ENCODE measurements at regions not wholly inside any gene's neighbourhood (a gene's known extent, or its start where the extent isn't known, plus 50 kb on each side); places are given as distances from the start of the nearest gene placed in this dataset.

- DNase-seq, result no peak
Measured at GRCh38 chr9:80091526-80091925, 519.8 kb downstream of the TLE4 start.

DNA sequence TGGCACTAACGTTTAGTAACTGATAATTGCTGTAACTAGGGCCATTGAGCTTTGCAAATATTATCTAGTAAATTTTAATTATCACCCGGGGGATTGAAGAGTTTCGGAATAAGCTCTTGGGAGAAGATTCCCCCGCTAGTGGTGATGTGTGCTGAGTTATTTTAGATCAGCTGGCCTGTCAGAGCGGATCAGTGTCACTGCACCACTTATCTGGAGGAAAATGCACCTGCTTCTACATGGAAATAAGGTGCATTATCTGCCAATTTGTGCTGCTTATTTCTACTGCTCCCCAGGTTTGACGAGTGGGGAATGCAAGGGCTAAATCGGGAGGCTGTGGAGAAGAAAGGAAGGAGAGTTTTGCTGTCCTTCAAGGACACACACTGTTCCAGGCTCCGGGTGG lies 518.6 kb downstream of the TLE4 start:
- DNase-seq, result no peak

- no peak for DNase-seq
Measured at GRCh38 chr9:80086822-80087345, 515.1 kb downstream of the TLE4 start.

- DNase-seq, result no peak
Measured at GRCh38 chr9:80086386-80086785, 514.6 kb downstream of the TLE4 start.

DNA sequence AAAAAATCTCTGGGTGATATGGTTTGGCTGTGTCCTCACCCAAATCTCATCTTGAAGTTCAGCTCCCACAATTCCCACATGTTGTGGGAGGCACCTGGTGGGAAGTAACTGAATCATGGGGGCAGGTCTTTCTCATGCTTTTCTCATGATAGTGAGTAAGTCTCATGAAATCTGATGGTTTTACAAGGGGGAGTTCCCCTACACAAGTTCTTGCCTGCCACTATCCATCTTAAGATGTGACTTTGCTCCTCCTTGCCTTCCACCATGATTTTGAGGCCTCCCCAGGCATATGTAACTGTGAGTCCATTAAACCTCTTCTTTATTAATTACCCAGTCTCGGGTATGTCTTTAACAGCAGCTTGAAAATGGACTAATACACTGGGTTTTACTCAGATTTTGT lies 513.9 kb downstream of the TLE4 start:
- no peak for DNase-seq

DNA sequence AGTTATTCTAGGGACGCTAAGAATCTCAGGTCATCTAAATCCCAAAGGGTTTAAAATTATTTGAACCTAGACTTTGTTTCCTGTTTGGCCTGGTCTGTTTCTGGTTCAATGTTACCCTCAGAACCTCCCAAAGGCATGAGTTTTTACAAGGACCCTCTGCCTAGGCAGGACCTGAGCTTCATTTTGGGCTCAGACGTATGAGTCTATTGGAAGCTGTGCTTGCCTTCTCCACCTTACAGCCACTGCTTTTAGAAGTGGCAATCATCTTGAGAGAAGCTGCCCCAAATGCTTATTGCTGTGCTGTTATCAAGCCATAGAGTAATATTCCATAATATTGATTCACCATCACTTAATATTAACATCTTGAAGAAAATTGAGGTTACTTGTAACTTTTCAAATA lies 510.4 kb downstream of the TLE4 start:
- no peak for DNase-seq

DNA sequence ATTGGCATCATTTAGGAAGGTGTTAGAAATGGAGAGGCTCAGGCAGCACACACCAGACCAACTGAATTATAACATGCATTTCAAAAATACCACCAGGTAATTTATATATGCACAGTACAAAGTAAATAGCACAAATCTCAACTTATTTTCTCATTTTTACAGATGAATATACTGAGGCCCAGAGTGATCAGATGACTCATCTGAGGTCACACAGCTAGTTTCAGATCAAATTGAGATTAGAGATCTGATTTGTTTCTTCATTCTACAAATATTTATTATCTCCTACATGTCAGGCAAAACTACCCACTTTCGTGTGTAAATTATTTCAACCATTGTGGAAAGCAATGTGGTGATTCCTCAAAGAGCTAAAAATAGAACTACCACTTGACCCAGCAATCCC lies 507.1 kb downstream of the TLE4 start:
- DNase-seq, result peak in 1 of 5 experiments; percentile 84

DNA sequence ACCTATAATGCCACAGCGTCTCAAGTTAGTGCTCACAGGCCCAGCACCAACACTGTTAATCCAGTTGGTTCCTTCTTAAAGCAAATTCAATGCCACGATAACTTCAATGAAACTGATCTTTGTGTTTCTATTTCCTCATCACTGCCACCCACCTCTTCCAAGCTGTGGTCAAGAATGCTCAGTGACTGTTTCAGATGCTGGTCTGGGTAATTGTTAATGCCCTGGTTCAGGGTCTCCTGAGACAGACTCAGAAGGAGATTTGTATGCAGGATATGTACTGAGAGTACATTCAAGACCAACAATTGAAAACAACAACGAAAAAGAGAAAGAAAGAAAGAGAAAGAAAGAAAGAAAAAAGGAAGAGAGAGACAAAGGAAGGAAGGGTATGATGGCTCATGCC lies 505.3 kb downstream of the TLE4 start:
- no peak for DNase-seq

GRCh38 chr9:80076162-80076561 lies 504.4 kb downstream of the TLE4 start:
- no peak for DNase-seq

GRCh38 chr9:80074439-80074838 lies 502.7 kb downstream of the TLE4 start:
- no peak for DNase-seq

- DNase-seq, result no peak
Measured at GRCh38 chr9:80072451-80072850, 500.7 kb downstream of the TLE4 start.

- DNase-seq, result no peak
Measured at GRCh38 chr9:80070071-80070742, 498.4 kb downstream of the TLE4 start.

GRCh38 chr9:80066931-80067330 lies 495.2 kb downstream of the TLE4 start:
- DNase-seq, result no peak

DNA sequence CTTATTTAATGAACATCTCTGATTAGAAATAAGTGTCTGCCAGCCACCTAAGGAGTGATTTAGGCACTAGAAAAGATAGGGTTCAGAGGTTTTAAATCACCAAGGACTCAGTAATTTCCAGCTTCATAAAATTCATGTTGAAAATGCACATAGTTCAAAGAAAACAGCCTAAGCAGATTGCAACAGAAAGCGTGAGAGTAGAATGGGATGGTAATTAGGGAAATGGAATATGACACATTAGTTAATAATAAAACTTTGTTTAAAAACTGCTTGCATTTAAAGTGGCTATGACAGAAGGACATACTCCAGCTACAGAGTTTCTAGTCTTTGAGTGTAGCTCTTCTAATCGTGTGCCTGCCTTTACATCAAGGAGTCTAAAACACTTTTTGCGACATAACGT lies 490.8 kb downstream of the TLE4 start:
- DNase-seq, result no peak

DNA sequence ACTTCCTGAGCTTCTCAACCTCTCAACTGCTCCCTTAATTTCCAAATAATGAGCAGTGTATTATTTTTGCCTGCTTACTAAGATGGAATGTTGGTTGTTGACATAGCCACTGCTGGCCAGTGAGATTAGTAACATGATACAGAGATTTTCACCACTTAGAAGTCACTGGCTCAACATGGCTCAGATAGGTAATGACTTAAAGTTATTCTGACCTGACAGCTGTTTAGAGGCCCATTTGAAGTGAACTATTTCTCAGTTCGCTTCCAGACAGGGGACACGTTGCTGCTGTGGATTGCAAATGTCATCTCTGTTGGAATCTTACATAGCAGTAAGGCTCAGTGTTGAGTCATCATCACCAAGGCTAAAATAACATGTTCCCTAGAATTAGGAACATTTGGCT lies 490.2 kb downstream of the TLE4 start:
- DNase-seq, result no peak

DNA sequence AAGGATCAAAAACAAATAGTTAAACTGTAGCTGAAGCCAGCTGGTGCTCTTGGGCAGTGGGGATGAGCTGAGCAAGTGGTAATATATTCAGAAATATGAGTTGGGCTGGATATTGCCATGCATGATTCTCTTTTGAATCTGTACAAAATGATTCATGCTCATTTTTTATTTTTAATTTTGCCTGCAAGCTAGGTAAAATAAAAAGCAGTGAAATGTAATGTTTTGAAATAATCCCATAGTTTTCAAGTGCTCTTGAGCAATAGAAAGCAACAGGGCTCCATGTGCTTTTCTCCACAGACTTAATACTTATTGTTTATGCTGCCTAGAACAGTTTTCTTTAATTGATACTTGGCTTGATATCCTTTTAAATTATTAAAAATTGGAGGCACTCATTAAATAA lies 489.3 kb downstream of the TLE4 start:
- DNase-seq, result no peak

DNA sequence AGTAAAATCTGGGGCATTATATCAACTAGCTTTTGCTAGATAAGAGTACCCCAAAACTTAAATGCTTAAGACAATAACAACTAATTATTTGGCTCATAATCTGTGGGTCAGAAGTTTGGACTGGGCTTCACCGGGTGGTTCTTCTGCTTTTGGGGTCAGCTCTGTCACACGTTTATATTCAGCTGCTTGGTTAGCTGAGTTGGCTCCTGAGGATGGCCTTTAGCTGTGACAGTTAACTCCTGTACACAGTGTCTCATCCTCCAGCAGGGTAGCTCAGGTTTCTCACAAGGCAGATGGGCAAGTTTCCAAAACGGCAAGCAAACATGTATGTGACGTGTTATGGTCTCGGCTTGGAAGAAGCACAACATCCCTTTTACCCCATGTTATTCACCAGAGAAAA lies 488.2 kb downstream of the TLE4 start:
- DNase-seq, result no peak

GRCh38 chr9:80059191-80059590 lies 487.4 kb downstream of the TLE4 start:
- DNase-seq, result no peak

DNA sequence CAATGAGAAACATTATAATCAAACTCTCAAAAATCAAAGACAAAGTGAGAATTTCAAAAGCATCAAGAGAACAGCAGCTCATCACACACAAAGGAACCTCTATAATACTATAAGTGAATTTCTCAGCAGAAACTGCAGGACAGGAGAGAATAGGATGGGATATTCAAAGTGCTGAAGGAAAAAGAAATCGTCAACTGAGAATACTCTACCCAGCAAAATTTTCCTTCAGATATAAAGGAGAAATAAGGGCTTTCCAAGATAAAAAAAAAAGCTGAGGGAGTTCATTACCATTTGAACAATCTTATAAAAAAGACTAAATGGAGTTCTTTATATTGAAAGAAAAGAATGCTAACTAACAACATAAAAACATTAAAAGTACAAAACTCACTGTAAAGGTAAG lies 481.1 kb downstream of the TLE4 start:
- DNase-seq, result no peak

DNA sequence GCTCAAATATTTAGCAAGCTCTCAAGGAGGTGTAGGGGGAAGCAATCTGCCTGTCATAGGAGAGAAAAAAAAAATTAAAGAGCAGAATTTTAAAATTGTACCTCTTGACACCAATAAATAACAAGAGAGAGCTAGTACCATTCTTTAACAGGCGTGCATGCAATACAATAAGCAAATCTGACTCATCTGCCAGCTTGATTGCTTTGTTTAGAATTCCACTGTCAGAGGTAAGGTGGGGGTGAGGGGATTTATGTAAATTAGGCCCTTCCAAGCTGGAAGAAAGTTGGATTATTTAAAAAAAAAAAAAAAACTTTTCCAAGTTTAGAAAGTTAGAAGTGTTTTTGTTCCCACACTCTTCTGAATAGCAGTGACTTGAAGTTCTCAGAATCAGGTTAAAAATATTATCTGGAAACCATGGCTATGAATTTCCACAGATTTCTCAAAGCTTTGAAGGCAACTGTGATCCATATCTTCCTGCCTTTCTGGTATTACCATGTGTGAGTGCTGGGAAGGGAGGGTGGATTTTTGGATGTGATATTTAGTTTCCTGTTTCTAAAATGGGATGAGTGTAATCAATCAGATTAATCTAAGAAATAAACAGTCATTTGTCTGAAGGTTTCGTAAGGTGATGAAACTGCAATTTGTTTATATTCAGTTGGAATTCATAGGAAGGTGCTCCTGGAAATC lies 477.5 kb downstream of the TLE4 start:
- DNase-seq, result no peak

DNA sequence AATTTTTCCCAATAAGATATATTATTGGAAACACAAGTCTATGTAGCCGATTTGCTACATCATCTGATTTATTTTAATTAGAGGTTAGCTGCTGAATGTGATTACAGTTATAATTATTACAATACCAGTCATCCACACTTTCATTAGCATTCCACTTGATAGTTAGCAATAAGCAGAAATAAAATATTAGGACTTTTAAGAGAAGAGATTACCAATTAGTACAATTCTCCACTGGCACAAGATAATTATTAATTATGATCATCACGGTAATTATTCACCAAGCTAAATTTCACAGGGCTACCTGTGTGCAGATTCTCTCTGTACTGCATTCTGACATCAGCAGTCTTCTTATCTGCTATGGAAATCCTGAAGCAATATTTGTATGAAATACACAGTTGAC lies 474.7 kb downstream of the TLE4 start:
- no peak for DNase-seq

DNA sequence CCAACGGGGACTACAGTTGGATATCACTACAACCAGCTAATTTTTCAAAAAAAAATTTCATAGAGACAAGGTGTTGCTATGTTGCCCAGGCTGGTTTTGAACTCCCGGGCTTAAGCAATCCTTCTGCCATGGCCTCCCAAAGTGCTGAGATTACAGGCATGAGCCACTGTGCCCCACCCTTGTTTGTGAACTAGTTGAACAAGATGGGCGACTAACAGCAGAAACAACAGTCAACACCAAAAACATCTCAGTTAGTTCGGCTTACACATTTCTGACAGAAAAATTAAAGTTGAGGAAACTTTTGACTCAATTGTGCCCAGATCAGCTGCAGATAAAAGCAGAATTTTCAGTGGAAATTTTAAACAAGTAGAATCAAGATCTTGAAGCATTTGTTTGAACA lies 470.1 kb downstream of the TLE4 start:
- DNase-seq, result peak in 1 of 5 experiments; percentile 40

DNA sequence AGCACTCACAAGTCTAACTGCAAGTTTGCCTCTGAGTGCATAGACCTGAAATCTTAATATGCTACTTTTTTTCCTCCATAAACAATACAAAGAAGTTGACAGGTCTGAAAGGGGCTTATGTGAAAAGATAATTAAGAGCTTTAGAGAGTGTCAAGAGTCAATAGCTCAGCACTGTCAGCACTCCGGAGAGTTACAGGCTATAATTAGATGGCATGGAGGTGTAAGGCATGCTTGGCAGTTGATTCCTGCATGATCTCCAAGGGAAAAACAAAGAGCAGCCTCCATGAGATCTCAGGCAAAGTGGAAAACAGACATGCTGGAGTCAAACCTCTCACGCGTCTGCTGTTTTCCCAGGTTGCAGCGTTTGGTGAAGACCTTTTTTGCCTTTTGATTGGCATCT lies 468.7 kb downstream of the TLE4 start:
- DNase-seq, result no peak

DNA sequence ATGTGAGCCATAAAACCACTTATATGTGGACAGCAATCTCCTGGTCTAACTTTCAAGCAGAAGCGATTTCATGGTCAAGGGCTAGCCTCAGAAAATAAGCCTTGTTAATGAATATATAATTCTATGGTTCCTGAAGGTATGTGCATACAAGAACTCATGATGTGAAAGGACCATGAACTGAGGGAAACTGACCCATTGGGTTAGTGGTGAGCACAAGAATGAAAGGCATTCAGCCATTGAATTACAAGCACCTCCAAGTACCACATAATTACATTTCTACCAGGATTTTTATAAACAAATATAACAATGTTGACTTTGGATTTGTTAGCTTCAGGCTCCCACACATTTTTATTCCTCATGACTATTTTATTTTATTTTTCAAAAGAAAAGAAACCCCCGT lies 459.0 kb downstream of the TLE4 start:
- DNase-seq, result no peak

DNA sequence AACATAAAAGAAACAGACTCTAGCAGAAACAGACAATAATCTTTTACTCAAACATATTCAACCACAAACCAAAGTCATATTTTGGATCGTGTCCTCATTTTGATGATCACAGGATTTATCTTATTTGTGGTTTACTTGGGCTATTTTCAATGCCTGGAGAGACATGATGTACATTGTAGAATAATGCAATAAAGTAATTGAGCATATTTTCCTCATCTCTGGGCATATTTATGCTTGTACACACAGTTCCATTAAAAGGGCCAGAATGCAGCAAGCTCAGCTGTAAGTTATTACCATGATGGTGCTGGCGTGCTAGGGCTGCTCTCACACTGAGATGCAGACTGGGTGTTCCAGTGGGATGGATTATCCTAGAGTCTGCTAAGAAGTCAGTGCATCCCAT lies 456.7 kb downstream of the TLE4 start:
- no peak for DNase-seq
